ENCODE measurements at regions not wholly inside any gene's neighbourhood (a gene's known extent, or its start where the extent isn't known, plus 50 kb on each side); places are given as distances from the start of the nearest gene placed in this dataset.

GRCh38 chr1:8213676-8214075 lies 104.2 kb upstream of the SLC45A1 start:
- no peak overlapping the region for H2BK15ac ChIP-seq (ENCODE audit: low read depth, poor library complexity, severe bottlenecking)
- H3K9ac ChIP-seq (ENCODE audit: low read length), result no peak overlapping the region
- peak overlapping the region; percentile 69 to 92 for H3K4ac ChIP-seq (ENCODE audit: low read depth in 1 of 2, low read length in 2 of 2)
- H3K4me2 ChIP-seq (ENCODE audit: low read length, poor library complexity, severe bottlenecking), result no peak overlapping the region
- peak overlapping the region; percentile 66 for H4K8ac ChIP-seq (ENCODE audit: low read length)
- WGBS, result 82% methylated on average over 9 of the region's 9 CpGs
- H3K79me1 ChIP-seq (replicated peaks; ENCODE audit: low read length, poor library complexity, severe bottlenecking), result no peaks in the 10 kb centered on the region
- no peaks in the 10 kb centered on the region for H3K36me3 ChIP-seq (ENCODE audit: control insufficient read depth in 1 of 2, insufficient read depth in 2 of 2, low read depth in 1 of 2, low read length in 2 of 2)
- peaks cover 32% of the 10 kb centered on the region for H3K4me1 ChIP-seq (ENCODE audit: control insufficient read depth, insufficient read depth, low read depth, low read length)
- no peak for DNase-seq
- H3K4me3 ChIP-seq (ENCODE audit: insufficient read depth in 1 of 2, low read depth in 1 of 2, low read length in 2 of 2), result no peak overlapping the region
- H2BK12ac ChIP-seq (ENCODE audit: low read length in 2 of 2), result peak overlapping the region; percentile 91 to 99
- H2AK5ac ChIP-seq (ENCODE audit: low read length, severe bottlenecking), result peak overlapping the region; percentile 61
- H3K23ac ChIP-seq (ENCODE audit: low read length in 2 of 2), result no peak overlapping the region
- H3K27ac ChIP-seq (ENCODE audit: low read length, poor library complexity, severe bottlenecking), result no peak overlapping the region
- H3K27me3 ChIP-seq (ENCODE audit: control insufficient read depth in 1 of 2, insufficient read depth in 1 of 2, low read length in 2 of 2), result no peaks in the 10 kb centered on the region
- no peak overlapping the region for H2AFZ ChIP-seq (ENCODE audit: low read depth, low read length)
- H3K18ac ChIP-seq (ENCODE audit: low read depth in 1 of 2, low read length in 2 of 2), result peak overlapping the region; percentile 67 to 95
- H2BK5ac ChIP-seq (ENCODE audit: low read depth, low read length, poor library complexity, severe bottlenecking), result no peak overlapping the region
- no peaks in the 10 kb centered on the region for H3K9me3 ChIP-seq (ENCODE audit: control insufficient read depth, low read length)
- H3K14ac ChIP-seq (ENCODE audit: low read length in 2 of 2), result no peak overlapping the region
- peak overlapping the region; percentile 91 for H2BK120ac ChIP-seq (ENCODE audit: low read depth, low read length)
- H4K91ac ChIP-seq (ENCODE audit: low read length), result peak overlapping the region; percentile 85

GRCh38 chr1:8213136-8213535 lies 104.8 kb upstream of the SLC45A1 start:
- 97% methylated on average over 9 of the region's 9 CpGs for WGBS
- H3K4ac ChIP-seq (ENCODE audit: low read depth in 1 of 2, low read length in 2 of 2), result peak overlapping the region; percentile 64 to 92
- no peak for DNase-seq
- peaks cover 30% of the 10 kb centered on the region for H3K4me1 ChIP-seq (ENCODE audit: control insufficient read depth, insufficient read depth, low read depth, low read length)
- H2BK120ac ChIP-seq (ENCODE audit: low read depth, low read length), result peak overlapping the region; percentile 91
- no peak overlapping the region for H3K9ac ChIP-seq (ENCODE audit: low read length)
- no peak overlapping the region for H2AFZ ChIP-seq (ENCODE audit: low read depth, low read length)
- H3K9me3 ChIP-seq (ENCODE audit: control insufficient read depth, low read length), result no peaks in the 10 kb centered on the region
- H2BK5ac ChIP-seq (ENCODE audit: low read depth, low read length, poor library complexity, severe bottlenecking), result no peak overlapping the region
- H3K27ac ChIP-seq (ENCODE audit: low read length, poor library complexity, severe bottlenecking), result no peak overlapping the region
- H2BK15ac ChIP-seq (ENCODE audit: low read depth, poor library complexity, severe bottlenecking), result peak overlapping the region; percentile 97
- H3K4me3 ChIP-seq (ENCODE audit: insufficient read depth in 1 of 2, low read depth in 1 of 2, low read length in 2 of 2), result no peak overlapping the region
- H2AK5ac ChIP-seq (ENCODE audit: low read length, severe bottlenecking), result peak overlapping the region; percentile 61
- no peak overlapping the region for H3K4me2 ChIP-seq (ENCODE audit: low read length, poor library complexity, severe bottlenecking)
- peak overlapping the region in 1 of 2 experiments; percentile 97 for H3K14ac ChIP-seq (ENCODE audit: low read length in 2 of 2)
- no peaks in the 10 kb centered on the region for H3K79me1 ChIP-seq (replicated peaks; ENCODE audit: low read length, poor library complexity, severe bottlenecking)
- peak overlapping the region; percentile 66 for H4K8ac ChIP-seq (ENCODE audit: low read length)
- peak overlapping the region; percentile 85 for H4K91ac ChIP-seq (ENCODE audit: low read length)
- H3K23ac ChIP-seq (ENCODE audit: low read length in 2 of 2), result peak overlapping the region in 1 of 2 experiments; percentile 34
- peak overlapping the region; percentile 91 to 99 for H2BK12ac ChIP-seq (ENCODE audit: low read length in 2 of 2)
- H3K18ac ChIP-seq (ENCODE audit: low read depth in 1 of 2, low read length in 2 of 2), result peak overlapping the region; percentile 91 to 95
- no peaks in the 10 kb centered on the region for H3K27me3 ChIP-seq (ENCODE audit: control insufficient read depth in 1 of 2, insufficient read depth in 1 of 2, low read length in 2 of 2)
- no peaks in the 10 kb centered on the region for H3K36me3 ChIP-seq (ENCODE audit: control insufficient read depth in 1 of 2, insufficient read depth in 2 of 2, low read depth in 1 of 2, low read length in 2 of 2)

- Histone ChIP-seq H3K4me2 (ENCODE audit: low read length, poor library complexity, severe bottlenecking) (no peak overlapping the region), H3K4me3 (ENCODE audit: insufficient read depth in 1 of 2, low read depth in 1 of 2, low read length in 2 of 2) (no peak overlapping the region), H2BK120ac (ENCODE audit: low read depth, low read length) (peak overlapping the region; percentile 91), H3K79me1 (replicated peaks; ENCODE audit: low read length, poor library complexity, severe bottlenecking) (no peaks in the 10 kb centered on the region), H4K91ac (ENCODE audit: low read length) (peak overlapping the region; percentile 85), H3K27ac (ENCODE audit: low read length, poor library complexity, severe bottlenecking) (peak overlapping the region; percentile 91), H4K8ac (ENCODE audit: low read length) (peak overlapping the region; percentile 66), H2BK5ac (ENCODE audit: low read depth, low read length, poor library complexity, severe bottlenecking) (no peak overlapping the region), H3K9ac (ENCODE audit: low read length) (no peak overlapping the region), H2AK5ac (ENCODE audit: low read length, severe bottlenecking) (peak overlapping the region; percentile 54), H3K9me3 (ENCODE audit: control insufficient read depth, low read length) (no peaks in the 10 kb centered on the region), H2AFZ (ENCODE audit: low read depth, low read length) (no peak overlapping the region), H3K18ac (ENCODE audit: low read depth in 1 of 2, low read length in 2 of 2) (peak overlapping the region; percentile 91 to 95), H3K4ac (ENCODE audit: low read depth in 1 of 2, low read length in 2 of 2) (peak overlapping the region; percentile 64 to 92), H3K14ac (ENCODE audit: low read length in 2 of 2) (peak overlapping the region in 1 of 2 experiments; percentile 97), H3K27me3 (ENCODE audit: control insufficient read depth in 1 of 2, insufficient read depth in 1 of 2, low read length in 2 of 2) (no peaks in the 10 kb centered on the region), H2BK15ac (ENCODE audit: low read depth, poor library complexity, severe bottlenecking) (no peak overlapping the region), H3K23ac (ENCODE audit: low read length in 2 of 2) (no peak overlapping the region), H2BK12ac (ENCODE audit: low read length in 2 of 2) (peak overlapping the region; percentile 91 to 99), H3K36me3 (ENCODE audit: control insufficient read depth in 1 of 2, insufficient read depth in 2 of 2, low read depth in 1 of 2, low read length in 2 of 2) (no peaks in the 10 kb centered on the region), H3K4me1 (ENCODE audit: control insufficient read depth, insufficient read depth, low read depth, low read length) (peaks cover 28% of the 10 kb centered on the region)
- DNase-seq, result no peak
- 81% methylated on average over 8 of the region's 8 CpGs for WGBS
Observed at GRCh38 chr1:8212580-8213031, 105.3 kb upstream of the SLC45A1 start.

GRCh38 chr1:8211883-8212579 lies 105.9 kb upstream of the SLC45A1 start:
- Histone ChIP-seq H4K91ac (ENCODE audit: low read length) (peak overlapping the region; percentile 83), H2BK12ac (ENCODE audit: low read length in 2 of 2) (peak overlapping the region in 1 of 2 experiments; percentile 99), H3K18ac (ENCODE audit: low read depth in 1 of 2, low read length in 2 of 2) (peak overlapping the region; percentile 75 to 95), H4K8ac (ENCODE audit: low read length) (peak overlapping the region; percentile 42), H3K79me1 (replicated peaks; ENCODE audit: low read length, poor library complexity, severe bottlenecking) (no peaks in the 10 kb centered on the region), H3K4me1 (ENCODE audit: control insufficient read depth, insufficient read depth, low read depth, low read length) (peaks cover 23% of the 10 kb centered on the region), H3K23ac (ENCODE audit: low read length in 2 of 2) (no peak overlapping the region), H2AK5ac (ENCODE audit: low read length, severe bottlenecking) (no peak overlapping the region), H2BK5ac (ENCODE audit: low read depth, low read length, poor library complexity, severe bottlenecking) (peak overlapping the region; percentile 47), H3K27ac (ENCODE audit: low read length, poor library complexity, severe bottlenecking) (peak overlapping the region; percentile 91), H2BK120ac (ENCODE audit: low read depth, low read length) (peak overlapping the region; percentile 9), H3K14ac (ENCODE audit: low read length in 2 of 2) (no peak overlapping the region), H3K4me3 (ENCODE audit: insufficient read depth in 1 of 2, low read depth in 1 of 2, low read length in 2 of 2) (no peak overlapping the region), H3K9me3 (ENCODE audit: control insufficient read depth, low read length) (no peaks in the 10 kb centered on the region), H2AFZ (ENCODE audit: low read depth, low read length) (no peak overlapping the region), H3K36me3 (ENCODE audit: control insufficient read depth in 1 of 2, insufficient read depth in 2 of 2, low read depth in 1 of 2, low read length in 2 of 2) (no peaks in the 10 kb centered on the region), H3K4ac (ENCODE audit: low read depth in 1 of 2, low read length in 2 of 2) (peak overlapping the region; percentile 30 to 62), H2BK15ac (ENCODE audit: low read depth, poor library complexity, severe bottlenecking) (no peak overlapping the region), H3K27me3 (ENCODE audit: control insufficient read depth in 1 of 2, insufficient read depth in 1 of 2, low read length in 2 of 2) (no peaks in the 10 kb centered on the region), H3K4me2 (ENCODE audit: low read length, poor library complexity, severe bottlenecking) (peak overlapping the region; percentile 42), H3K9ac (ENCODE audit: low read length) (no peak overlapping the region)
- DNase-seq, result peak; percentile 98
- 9% methylated on average over 26 of the region's 27 CpGs for WGBS

All from mesenchymal stem cell (in vitro differentiated cells and primary cell).